OCI-LY7 (cell line): ENCODE measurements at regions not wholly inside any gene's neighbourhood (a gene's known extent, or its start where the extent isn't known, plus 50 kb on each side); places are given as distances from the start of the nearest gene placed in this dataset.
"Not testable (repeated sequence)": the region's sequence is repeated elsewhere in the genome, so short reads cannot be mapped to it uniquely, and the experiment has no call there.

Experiments
- EZH2phosphoT487 ChIP-seq: fragments of 200-600 bp; sonication (generic); IDR thresholded peaks from 2 replicates; pipeline ENCODE4 v1.6.1; 2018; ENCODE audit warnings: low read depth, borderline replicate concordance, mild to moderate bottlenecking, mixed run types, antibody characterized with exemption, low read length, moderate library complexity, mixed read lengths
- TF ChIP-seq, protein P1 (sequence below): fragments of 200-600 bp; sonication (generic); conservative IDR thresholded peaks from 2 replicates; pipeline ENCODE4 v1.5.1; 2014; ENCODE audit warnings: mild to moderate bottlenecking, antibody characterized with exemption, low read length, moderate library complexity, mixed read lengths

DNA sequence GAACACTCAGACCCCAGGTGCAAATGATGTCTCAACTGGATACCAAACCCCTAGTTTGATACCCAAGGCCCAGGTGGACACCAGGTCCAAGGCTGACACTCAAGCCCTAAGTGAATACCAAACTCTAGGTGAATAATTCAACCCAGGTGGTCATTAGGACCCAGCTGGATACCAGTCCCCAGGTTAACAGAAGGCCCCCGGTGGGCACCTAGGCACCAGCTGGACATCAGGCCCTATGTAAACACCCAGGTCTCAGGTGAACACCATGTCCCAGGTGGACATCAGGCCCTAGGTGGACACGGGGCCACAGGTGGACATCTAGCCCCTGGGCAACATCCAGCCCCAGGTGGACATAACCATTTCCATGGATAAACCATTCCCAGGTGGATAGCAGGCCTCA is 387.3 kb upstream of the TPTE start:
- TF ChIP-seq, protein P1, sequence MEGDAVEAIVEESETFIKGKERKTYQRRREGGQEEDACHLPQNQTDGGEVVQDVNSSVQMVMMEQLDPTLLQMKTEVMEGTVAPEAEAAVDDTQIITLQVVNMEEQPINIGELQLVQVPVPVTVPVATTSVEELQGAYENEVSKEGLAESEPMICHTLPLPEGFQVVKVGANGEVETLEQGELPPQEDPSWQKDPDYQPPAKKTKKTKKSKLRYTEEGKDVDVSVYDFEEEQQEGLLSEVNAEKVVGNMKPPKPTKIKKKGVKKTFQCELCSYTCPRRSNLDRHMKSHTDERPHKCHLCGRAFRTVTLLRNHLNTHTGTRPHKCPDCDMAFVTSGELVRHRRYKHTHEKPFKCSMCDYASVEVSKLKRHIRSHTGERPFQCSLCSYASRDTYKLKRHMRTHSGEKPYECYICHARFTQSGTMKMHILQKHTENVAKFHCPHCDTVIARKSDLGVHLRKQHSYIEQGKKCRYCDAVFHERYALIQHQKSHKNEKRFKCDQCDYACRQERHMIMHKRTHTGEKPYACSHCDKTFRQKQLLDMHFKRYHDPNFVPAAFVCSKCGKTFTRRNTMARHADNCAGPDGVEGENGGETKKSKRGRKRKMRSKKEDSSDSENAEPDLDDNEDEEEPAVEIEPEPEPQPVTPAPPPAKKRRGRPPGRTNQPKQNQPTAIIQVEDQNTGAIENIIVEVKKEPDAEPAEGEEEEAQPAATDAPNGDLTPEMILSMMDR, result not testable (repeated sequence)
- TF ChIP-seq EZH2phosphoT487, result not testable (repeated sequence)
